CD4-positive, alpha-beta T cell treated with Interleukin-10 for 1 hour (primary cell): ENCODE measurements at regions not wholly inside any gene's neighbourhood (a gene's known extent, or its start where the extent isn't known, plus 50 kb on each side); places are given as distances from the start of the nearest gene placed in this dataset.
"Not testable (repeated sequence)": the region's sequence is repeated elsewhere in the genome, so short reads cannot be mapped to it uniquely, and the experiment has no call there.

Experiments used
- DNase-seq: peaks from one replicate; pipeline ENCODE4 v3.0.0-alpha.2; 2020

DNA sequence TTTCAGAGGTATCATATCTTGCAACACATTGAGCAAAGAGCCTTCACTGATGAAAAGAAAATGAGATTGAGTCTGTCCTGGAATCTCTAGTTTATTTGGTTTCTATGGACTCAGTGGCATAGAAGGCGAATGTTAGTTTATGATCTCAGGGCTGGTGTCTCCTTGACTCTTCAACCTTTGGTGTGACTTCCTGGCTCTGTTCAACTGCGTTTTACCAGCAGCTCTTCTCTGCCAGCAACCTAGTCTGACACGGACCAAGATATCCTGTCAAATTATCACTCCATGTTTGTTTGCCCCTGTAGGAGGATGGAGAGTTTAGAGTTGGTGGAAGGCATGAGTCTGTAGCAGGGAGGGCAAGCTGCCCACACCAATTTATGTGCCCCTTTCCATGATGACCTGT lies 82.9 kb upstream of the TBC1D5 start:
- no peak for DNase-seq

DNA sequence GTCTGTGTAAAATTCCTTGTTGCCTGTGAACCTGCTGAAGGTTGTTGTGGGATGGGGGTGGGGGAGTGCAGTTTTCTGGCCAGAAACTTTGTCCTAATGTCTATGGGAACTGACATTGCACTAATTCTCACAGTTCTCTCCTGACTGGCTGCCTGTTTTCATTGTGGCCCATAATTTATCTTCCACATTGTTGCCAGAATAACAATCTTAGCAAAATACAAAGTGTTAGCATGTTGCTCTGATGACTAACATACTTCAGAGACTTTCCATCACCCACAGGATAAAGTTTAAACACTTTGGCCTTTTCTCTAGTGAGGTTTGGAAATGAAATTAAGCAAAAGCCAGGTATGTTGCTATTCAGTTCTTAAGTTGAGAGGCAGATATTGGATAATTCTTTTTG lies 81.4 kb upstream of the TBC1D5 start:
- DNase-seq = no peak

DNA sequence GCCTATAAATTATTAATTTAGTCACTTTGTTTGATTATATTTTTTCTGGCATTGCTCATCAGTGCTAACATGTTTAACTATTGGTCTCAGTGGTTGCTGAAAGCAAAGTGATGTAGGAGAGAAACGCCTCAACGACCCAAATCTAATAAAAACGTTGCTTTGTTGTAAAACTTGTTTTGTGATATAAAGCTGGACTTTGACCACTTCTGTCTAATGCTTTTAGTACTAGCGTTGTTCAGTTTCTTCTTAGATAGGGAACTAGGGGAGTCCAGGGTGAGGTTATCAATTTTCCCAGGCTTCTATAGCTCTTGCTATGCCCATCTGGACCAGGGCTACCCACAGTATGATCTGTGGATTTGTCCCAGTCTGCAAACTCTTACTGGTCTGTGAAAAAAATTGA lies 80.6 kb upstream of the TBC1D5 start:
- DNase-seq = no peak

DNA sequence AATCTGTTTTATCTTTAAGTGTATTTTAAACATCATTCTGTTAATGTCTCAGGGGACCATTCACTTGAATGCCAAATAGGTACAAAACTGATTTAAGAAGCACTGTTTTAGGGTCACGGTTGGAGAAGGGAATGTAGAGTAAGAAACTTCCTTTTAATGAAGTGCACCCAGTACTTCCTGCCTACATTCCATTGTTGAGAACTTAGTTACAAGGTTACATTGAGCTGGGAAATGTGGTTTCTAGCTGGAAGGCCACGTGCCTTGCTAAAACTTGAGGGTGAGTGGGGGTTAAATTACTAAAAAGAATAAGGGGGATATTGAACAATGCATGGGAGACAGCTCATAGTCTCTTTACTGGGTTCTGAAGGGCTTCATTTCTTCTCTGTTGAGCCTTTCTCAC lies 78.3 kb upstream of the TBC1D5 start:
- no peak for DNase-seq

DNA sequence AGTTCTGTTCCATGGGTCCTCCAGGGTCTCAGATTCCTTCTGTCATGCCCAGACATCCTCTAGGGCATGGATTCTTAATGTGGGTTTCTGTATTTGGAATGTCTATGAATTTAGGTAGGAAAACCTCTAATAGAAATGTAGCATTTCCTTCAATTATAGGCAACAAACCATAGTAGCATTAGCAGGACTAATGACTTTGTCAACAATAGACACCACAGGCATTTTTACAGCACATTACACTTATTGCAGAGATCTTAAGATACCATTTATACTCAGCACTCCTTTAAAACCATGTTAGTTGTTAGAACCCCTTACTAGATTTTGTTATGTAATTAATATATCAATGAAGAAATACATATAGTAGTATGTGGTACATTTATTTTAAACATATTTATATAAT lies 77.8 kb upstream of the TBC1D5 start:
- DNase-seq = no peak

DNA sequence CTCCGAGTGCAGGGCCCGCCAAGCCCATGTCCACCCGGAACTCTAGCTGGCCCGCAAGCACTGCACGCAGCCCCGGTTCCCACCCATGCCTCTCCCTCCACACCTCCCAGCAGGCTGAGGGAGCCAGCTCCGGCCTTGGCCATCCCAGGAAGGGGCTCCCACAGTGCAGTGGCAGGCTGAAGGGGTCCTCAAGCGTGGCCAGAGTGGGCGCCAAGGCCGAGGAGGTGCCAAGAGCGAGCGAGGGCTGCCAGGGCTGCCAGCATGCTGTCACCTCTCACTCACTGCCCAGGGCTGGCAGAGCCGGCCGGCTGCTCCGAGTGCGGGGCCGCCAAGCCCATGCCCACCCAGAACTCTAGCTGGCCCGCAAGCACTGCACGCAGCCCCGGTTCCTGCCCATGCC lies 75.5 kb upstream of the TBC1D5 start:
- DNase-seq = not testable (repeated sequence)

DNA sequence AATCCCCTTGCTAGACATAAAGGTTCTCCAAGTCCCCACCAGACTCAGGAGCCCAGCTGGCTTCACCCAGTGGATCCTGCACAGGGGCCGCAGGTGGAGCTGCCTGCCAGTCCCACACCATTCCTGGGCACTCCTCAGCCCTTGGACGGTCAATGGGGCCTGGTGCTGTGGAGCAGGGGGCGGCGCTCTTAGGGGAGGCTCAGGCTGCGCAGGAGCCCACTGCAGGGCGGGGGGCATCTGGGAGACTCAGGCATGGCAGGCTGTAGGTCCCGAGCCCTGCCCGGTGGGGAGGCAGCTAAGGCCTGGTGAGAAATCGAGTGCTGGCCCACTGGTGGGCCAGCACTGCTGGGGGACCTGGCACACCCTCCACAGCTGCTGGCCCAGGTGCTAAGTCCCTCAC lies 75.1 kb upstream of the TBC1D5 start:
- no peak for DNase-seq

DNA sequence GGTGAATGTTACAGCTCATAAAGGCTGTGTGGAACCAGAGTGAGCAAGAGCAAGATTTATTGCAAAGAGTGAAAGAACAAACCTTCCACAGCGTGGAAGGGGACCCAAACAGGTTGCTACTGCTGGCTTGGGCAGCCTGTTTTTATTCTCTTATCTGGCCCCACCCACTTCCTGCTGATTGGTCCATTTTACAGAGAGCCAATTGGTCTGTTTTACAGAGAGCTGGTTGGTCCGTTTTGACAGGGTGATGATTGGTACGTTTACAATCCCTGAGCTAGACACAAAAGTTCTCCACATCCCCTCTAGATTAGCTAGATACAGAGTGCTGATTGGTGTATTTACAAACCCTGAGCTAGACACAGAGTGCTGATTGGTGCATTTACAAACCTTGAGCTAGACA lies 74.4 kb upstream of the TBC1D5 start:
- DNase-seq = not testable (repeated sequence)

DNA sequence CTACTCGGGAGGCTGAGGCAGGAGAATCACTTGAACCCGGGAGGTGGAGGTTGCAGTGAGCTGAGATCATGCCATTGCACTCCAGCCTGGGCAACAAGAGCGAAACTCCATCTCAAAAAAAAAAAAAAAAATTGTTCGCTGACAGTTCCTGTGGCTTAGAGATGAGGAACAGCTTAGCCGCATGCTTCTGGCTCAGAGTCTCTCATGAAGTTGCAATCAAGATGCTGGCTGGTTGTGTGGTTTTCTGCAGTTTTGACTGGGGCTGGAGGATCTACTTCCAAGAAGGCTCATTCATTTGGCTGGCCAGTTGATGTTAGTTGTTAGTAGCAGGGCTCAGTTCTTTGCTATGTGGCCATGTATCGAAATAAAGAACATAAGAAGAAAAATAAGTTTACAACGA lies 69.9 kb upstream of the TBC1D5 start:
- DNase-seq = not testable (repeated sequence)

DNA sequence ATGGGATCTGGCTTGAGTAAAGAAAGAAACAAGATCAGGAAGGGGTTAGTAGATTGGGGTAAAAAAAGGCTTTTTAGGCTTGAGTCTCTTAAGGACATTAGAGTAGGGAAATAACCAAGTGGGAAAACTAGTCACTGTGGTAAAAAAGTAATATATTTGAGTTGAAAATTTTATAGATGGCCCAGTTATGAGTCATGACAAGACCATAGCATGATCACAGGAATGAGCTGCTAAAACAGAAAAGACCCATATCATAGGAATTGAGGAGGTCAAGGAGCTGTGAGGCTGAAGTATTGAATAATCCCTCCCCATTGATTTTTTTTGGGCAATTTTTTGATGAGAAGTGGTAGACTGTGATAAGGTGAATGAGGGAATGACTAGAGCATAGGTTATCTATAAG lies 69.2 kb upstream of the TBC1D5 start:
- no peak for DNase-seq

DNA sequence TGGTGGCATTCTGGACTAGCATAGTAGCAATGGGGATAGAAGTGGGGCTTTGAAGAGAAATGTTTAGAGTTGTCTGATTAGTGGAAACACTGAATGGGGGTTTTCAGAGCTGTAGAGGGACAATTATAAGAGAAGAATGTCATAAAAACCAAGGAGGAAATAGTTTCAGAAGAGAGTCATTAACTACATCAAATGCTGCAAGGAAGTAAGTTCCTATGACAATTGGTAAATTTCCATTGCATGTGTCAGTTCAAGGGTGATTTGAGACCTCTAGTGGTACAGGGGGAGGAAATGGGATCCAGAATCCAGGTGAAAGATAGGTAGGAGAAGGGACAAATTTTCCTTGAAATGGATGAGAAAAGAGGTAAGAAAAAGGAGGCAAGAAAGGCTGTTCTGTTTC lies 68.3 kb upstream of the TBC1D5 start:
- no peak for DNase-seq

DNA sequence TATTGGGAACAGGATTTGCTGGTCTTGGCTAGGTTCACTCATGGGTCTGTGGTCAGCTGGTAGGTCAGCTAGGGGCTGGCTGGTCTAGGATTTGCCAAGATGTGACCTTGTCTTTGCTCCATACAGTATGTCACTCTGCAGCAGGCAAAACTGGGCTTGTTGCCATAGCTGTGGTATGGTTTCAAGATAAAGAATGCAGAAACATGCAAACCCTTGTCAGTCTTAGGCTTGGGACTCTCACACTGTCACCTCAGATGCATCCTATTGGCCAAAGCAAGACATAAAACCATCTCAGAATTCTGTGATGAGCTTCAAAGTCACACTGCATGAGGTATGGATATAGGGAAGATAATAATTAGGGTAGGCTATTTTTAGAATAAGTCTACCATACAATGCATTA lies 66.6 kb upstream of the TBC1D5 start:
- no peak for DNase-seq

DNA sequence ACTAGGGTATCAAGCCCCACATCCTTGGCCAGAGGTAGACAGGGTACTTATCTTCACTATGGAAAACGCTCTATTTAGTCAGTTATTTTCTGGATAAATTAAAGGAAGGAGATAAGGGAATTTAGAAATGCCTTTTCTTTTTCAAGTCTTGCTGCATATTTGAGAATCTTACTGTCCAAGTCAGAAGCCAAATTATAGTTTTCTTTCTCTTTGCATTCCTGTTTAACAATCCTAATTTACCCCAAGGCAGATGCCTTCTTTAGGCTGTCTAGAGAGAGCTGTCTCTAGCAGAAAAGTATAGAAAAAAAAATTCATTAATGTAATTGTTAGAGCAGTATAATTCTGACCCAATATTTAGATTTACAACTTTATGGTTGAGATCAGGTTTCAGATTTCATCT lies 64.4 kb upstream of the TBC1D5 start:
- no peak for DNase-seq

DNA sequence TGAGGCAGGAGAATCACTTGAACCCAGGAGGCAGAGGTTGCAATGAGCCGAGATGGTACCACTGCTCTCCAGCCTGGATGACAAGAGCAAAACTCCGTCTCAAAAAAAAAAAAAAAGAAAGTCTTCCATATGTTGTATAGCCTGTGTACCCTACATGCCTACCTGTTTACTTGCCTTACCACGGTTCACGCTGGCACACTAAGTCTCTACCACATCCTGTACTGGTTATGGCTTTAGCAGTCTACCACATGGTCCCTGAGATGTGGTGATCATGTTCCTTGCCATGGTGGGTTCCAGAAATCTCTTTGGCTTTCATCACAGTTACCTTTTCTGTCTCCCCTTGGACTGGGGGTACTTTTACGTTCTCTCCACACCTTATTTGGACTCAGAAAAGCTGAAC lies 63.8 kb upstream of the TBC1D5 start:
- DNase-seq = peak; percentile 11

DNA sequence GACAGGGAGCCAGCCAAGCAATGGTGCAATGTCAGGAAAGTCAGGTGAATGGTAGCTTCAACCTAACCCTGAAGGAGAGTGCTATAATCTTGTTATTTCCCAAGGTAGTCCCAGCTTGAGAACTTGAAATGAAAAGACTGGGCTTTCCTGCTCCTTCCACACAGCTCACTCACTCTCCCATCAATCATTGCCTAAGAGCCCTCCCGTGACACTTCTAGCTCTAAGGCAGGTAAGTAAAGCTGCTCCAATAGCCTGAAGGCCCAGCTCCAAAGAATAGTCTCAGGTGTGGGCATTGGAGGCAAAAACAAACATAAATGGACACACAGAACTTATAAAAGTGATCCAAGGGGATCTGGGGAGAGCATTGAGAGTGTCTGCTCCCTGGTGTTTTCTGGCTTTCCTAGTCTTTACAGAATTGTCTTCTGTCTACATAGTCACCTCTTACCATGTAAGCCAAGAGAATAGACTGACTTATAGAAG lies 63.1 kb upstream of the TBC1D5 start:
- DNase-seq = no peak

DNA sequence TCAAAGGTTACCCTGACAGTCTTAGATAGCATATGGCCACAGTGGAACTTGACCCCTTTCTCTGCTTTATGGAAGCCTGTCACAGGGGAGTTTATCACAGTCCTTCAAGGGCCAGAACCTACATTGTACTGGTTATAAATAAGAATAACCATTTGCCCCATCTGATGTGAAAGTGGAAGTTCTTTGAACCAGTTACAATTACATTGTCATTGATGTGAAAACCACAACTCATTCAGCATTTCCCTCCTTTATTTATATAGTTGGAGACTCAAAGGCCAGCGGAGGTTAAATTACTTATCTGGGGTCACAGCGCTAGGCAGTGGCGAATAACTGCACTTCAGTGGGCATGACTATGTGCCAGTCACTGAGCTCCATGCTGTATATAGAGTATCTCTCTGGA lies 60.5 kb upstream of the TBC1D5 start:
- DNase-seq = no peak

DNA sequence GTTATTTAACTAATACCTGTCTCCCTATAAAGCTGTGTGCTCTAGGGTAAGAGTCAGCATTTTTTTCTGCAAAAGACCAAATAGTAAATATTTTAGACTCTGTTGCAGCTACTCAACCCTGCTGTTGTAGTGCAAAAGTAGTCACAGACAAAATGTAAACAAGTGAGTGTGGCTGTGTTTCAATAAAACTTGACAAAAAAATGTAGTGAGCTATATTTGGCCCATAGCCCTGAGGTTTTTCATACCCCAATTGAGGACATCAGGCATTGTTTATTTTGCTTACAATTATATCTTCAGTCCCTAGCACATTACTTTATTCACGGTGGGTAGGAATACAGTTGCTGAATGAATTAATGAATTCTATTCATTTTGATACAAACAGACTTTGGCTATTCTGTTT lies 58.7 kb upstream of the TBC1D5 start:
- no peak for DNase-seq

DNA sequence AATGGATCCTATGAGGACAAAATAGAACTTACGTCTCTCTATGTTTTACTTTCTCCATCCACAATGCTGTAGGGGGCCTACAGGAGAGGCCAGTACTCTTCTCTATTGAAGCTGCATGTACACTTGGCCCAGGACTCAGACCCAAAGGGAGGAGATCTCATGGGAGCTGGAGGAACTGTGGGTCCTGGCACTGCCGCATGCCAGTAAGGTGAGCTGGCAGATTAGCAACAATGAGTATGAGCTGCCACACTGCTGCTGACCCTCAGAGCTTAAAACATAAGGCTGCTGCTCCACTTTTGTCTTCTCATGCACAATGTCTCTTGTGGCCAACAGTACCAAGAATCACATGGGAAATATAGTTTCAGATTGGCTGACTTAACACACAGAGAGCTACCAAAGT lies 57.8 kb upstream of the TBC1D5 start:
- no peak for DNase-seq

DNA sequence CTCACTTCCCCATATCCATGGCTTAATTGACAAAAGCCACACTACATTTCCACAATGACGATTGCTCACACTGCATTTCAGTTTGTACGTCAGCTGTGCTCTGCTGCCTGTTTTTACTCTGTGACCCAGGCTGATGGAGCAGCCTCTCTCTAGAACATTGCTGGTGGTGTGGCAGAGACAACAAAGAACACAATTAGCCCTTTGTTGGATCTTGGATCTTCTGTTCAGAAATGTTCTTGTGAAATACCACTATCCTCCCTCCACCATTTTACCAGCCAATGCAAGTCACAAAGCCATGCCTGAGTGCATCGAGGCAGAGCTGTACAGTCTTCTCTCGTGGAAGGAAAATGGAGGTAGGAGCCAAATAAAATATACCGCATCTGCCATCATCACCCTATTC lies 56.9 kb upstream of the TBC1D5 start:
- no peak for DNase-seq

DNA sequence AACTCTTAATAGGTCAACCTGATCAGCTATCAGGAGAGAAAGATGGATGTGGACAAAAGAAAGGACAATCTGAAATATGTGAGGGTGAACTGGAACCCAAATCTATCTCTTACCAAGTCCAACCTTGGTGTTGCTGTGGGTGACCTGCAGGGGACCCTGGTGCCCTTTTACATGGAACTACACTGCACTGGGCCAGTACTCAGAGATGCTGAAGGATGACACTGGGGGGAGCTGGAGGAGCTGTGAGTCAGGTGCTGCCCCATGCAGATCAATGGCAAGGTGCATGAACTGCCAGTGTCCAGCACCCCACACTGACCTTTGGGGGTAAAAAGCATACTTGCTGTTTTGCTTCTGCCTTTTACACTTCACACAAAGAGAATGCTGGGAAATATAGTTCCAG lies 55.6 kb upstream of the TBC1D5 start:
- no peak for DNase-seq

DNA sequence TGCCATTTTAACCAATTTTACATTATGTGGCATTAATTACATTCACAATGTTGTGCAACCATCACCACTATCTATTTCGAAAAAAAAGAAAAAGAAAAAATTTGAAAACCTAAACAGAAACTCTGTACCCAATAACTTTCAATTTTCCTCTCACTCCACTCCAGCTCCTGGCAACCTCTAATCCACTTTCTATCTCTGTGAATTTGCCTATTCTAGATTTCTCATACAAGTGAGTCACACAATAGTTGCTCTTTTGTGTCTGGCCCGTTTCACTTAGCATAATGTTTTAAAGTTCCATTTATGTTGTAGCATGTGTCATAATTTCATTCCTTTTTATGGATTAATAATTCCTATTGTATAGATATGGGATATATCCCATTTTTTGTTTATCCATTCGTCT lies 53.3 kb upstream of the TBC1D5 start:
- DNase-seq = no peak

DNA sequence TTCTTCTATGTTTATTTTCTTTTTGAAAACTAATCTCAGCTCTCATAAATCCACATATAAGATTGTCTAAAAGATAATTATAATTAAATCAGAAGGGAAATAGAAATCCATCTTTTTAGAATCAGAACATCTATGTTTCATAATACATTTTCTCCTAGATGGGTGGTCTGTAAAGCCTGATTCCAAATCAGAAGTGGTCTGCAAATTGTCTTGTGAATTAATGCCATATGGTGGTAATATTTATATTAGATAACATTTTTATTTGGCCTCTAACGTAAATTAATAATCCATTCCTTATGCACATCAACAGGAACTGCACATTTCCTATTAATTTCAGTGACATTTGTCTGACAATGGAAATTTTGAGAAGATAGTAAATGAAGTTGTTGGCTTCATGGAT lies 52.8 kb upstream of the TBC1D5 start:
- no peak for DNase-seq

DNA sequence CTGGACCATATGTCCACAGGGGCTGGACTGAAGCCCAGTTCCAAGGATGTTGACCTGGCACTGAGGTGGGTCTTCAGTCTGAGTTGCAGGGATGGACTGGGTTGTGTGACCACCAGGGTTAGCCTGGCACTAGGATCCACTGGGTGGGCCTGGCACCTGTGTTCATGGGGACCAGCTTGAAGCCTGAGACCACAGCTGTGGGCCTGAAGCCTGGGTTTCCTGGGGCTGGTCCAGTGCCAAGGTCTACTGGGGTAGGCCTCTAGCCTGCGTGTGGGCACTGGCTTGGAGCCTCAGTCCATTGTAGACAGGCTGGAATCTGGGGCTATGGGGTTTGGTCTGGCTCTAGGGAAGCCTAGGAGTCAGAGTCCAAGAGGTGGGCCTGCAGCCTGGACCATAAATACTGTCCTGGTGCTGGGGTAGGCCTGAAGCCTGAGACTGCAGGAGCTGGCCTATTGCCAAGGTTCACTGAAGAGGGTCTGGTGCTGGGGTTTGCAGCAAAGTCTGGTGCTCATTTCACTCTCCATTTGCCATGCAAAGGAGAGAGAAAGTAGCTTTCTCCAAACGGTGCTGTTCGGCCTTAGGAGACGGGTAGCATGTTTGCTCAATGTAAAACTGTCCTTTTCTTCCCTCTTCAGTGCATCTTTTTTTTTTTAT lies 51.2 kb upstream of the TBC1D5 start:
- no peak for DNase-seq
